ENCODE measurements at regions not wholly inside any gene's neighbourhood (a gene's known extent, or its start where the extent isn't known, plus 50 kb on each side); places are given as distances from the start of the nearest gene placed in this dataset.

GRCh38 chr5:174293481-174293880 lies 248.0 kb downstream of the NSG2 start:
- no peaks in the 10 kb centered on the region for H3K4me1 Mint-ChIP-seq (ENCODE audit: unreplicated experiment)
- no peak overlapping the region for H3K27ac Mint-ChIP-seq
- H3K36me3 Mint-ChIP-seq = no peaks in the 10 kb centered on the region
- no peak for DNase-seq (ENCODE audit: extremely low spot score, unreplicated experiment)
- H3K4me3 Mint-ChIP-seq = no peak overlapping the region
- no peak for TF ChIP-seq CTCF (conservative IDR thresholded peaks at IDR 0.05)
- H3K9me3 Mint-ChIP-seq = no peaks in the 10 kb centered on the region
- H3K27me3 Mint-ChIP-seq = peaks cover 10% of the 10 kb centered on the region

DNA sequence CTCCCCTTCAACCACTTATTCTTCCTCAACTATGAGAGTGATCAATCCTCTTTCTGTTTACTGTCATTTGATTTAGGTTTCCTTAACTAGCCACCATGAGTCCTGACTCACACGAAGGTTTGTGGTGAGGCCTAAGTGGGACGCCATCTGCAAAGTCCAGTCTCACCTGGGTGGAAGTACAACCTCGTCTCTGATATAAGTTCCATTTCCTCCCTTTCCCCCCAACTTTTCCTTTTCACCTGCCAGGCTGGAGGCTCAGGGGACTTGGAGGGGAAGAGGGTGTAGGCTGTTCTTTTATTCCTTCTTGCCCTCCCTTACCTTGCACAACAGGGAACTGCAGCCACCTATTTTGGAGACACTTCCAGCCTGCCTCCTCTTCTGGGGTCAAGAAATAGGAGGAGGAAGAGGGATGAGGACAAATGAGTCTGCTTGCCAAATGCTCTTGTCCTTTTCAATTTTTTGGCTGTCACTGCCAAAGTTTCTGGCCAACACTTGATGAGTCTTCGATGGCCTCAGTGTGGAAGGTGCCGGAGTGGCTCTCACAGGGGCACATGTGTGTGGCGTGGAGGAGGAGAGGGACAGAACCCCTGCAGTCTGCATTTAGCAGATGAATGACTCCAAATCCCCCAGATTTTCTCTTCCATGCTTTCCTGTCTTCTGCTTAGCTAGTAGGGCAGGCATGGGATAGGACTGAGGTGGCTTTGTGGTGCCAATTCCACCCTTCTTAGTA lies 249.6 kb downstream of the NSG2 start:
- no peaks in the 10 kb centered on the region for H3K4me1 Mint-ChIP-seq (ENCODE audit: unreplicated experiment)

GRCh38 chr5:174295702-174296436 lies 250.4 kb downstream of the NSG2 start:
- Mint-ChIP-seq H3K27me3 (peaks cover 26% of the 10 kb centered on the region), H3K9me3 (no peaks in the 10 kb centered on the region), H3K4me1 (ENCODE audit: unreplicated experiment) (peaks cover 1% of the 10 kb centered on the region), H3K27ac (no peak overlapping the region), H3K36me3 (no peaks in the 10 kb centered on the region), H3K4me3 (no peak overlapping the region)
- TF ChIP-seq CTCF (conservative IDR thresholded peaks at IDR 0.05) = no peak
- peak; percentile 7 for DNase-seq (ENCODE audit: extremely low spot score, unreplicated experiment)

More for the DNA sequence above, 249.6 kb downstream of the NSG2 start:
- TF ChIP-seq CTCF (conservative IDR thresholded peaks at IDR 0.05) = no peak
- H3K27ac Mint-ChIP-seq = no peak overlapping the region
- DNase-seq (ENCODE audit: extremely low spot score, unreplicated experiment) = peak; percentile 20
- peaks cover 18% of the 10 kb centered on the region for H3K27me3 Mint-ChIP-seq
- H3K36me3 Mint-ChIP-seq = no peaks in the 10 kb centered on the region
- H3K4me3 Mint-ChIP-seq = no peak overlapping the region
- no peaks in the 10 kb centered on the region for H3K9me3 Mint-ChIP-seq

- Mint-ChIP-seq H3K9me3 (no peaks in the 10 kb centered on the region), H3K4me1 (ENCODE audit: unreplicated experiment) (peaks cover 4% of the 10 kb centered on the region), H3K36me3 (no peaks in the 10 kb centered on the region)
Observed at GRCh38 chr5:174300118-174300940, 254.8 kb downstream of the NSG2 start.

More at GRCh38 chr5:174300118-174300940, 254.8 kb downstream of the NSG2 start:
- H3K4me3 Mint-ChIP-seq = no peak overlapping the region
- no peak for TF ChIP-seq CTCF (conservative IDR thresholded peaks at IDR 0.05)
- H3K27ac Mint-ChIP-seq = no peak overlapping the region
- H3K27me3 Mint-ChIP-seq = peaks cover 43% of the 10 kb centered on the region
- peak; percentile 24 for DNase-seq (ENCODE audit: extremely low spot score, unreplicated experiment)
